GM12892 (cell line): ENCODE measurements at regions not wholly inside any gene's neighbourhood (a gene's known extent, or its start where the extent isn't known, plus 50 kb on each side); places are given as distances from the start of the nearest gene placed in this dataset.

Experiments
- POLR2A ChIP-seq: IDR thresholded peaks from 2 replicates; pipeline ENCODE4 v1.6.1; 2011; ENCODE audit warnings: low read depth, low read length, control low read depth
- POLR2AphosphoS5 ChIP-seq: IDR thresholded peaks from 2 replicates; pipeline ENCODE4 v1.6.1; 2011; ENCODE audit warnings: low read depth, low read length, control low read depth

GRCh38 chr13:42708391-42708790 is 73.0 kb upstream of the FAM216B start:
- TF ChIP-seq POLR2A (no peak), POLR2AphosphoS5 (no peak)
